ENCODE measurements at regions not wholly inside any gene's neighbourhood (a gene's known extent, or its start where the extent isn't known, plus 50 kb on each side); places are given as distances from the start of the nearest gene placed in this dataset.

GRCh38 chr2:43057026-43057741 lies 169.2 kb downstream of the ZFP36L2 start:
- peaks cover 0 to 49% (median 28%) of the 10 kb centered on the region in 9 donors for H3K4me1 ChIP-seq
- H3K27me3 ChIP-seq, result no peaks in the 10 kb centered on the region
- H3K36me3 ChIP-seq, result no peaks in the 10 kb centered on the region
- DNase-seq (peak in 1 of 2 donors; percentile 70), ATAC-seq (peak in 6 of 8 donors; percentile 27 to 74 (median 61))
- TF ChIP-seq CTCF (IDR thresholded peaks at IDR 0.05), result no peak
- no peak overlapping the region for H3K27ac ChIP-seq
- H3K4me3 ChIP-seq, result no peak overlapping the region
- H3K9me3 ChIP-seq, result peaks cover 0 to 18% (median 0%) of the 10 kb centered on the region in 11 donors
- 74 to 76% methylated on average over 16 of the region's 16 CpGs for WGBS, 2 donors
- intact Hi-C loops (cut with DNase I), result loop anchor here in 1 of 10 donors (5.0 kb wide), 1 partner anchor 45 kb away; no protein-coding TSS in a partner anchor

GRCh38 chr2:43055985-43056384 lies 170.4 kb downstream of the ZFP36L2 start:
- DNase-seq, result no peak
- no peaks in the 10 kb centered on the region for H3K27me3 ChIP-seq
- H3K4me3 ChIP-seq, result no peak overlapping the region
- TF ChIP-seq CTCF (IDR thresholded peaks at IDR 0.05), result no peak
- H3K36me3 ChIP-seq, result no peaks in the 10 kb centered on the region
- peaks cover 0 to 7% (median 0%) of the 10 kb centered on the region in 11 donors for H3K9me3 ChIP-seq
- ATAC-seq, result no peak
- 67 to 81% methylated on average over 3 of the region's 3 CpGs for WGBS, 2 donors
- H3K27ac ChIP-seq, result no peak overlapping the region
- intact Hi-C loops (cut with DNase I), result loop anchor here in 1 of 10 donors (5.0 kb wide), 1 partner anchor 46 kb away; no protein-coding TSS in a partner anchor
- peaks cover 3 to 54% (median 32%) of the 10 kb centered on the region in 9 donors for H3K4me1 ChIP-seq

GRCh38 chr2:43055086-43055912 lies 171.1 kb downstream of the ZFP36L2 start:
- Histone ChIP-seq H3K27me3 (no peaks in the 10 kb centered on the region), H3K9me3 (peaks cover 0 to 7% (median 0%) of the 10 kb centered on the region in 11 donors), H3K4me1 (peaks cover 4 to 58% (median 39%) of the 10 kb centered on the region in 9 donors), H3K36me3 (no peaks in the 10 kb centered on the region), H3K4me3 (no peak overlapping the region), H3K27ac (no peak overlapping the region)
- no peak for TF ChIP-seq CTCF (IDR thresholded peaks at IDR 0.05)
- no peak for ATAC-seq
- intact Hi-C loops (cut with DNase I), result loop anchor here in 1 of 10 donors (5.0 kb wide), 1 partner anchor 47 kb away; no protein-coding TSS in a partner anchor
- no peak for DNase-seq
- 90 to 92% methylated on average over 16 of the region's 16 CpGs for WGBS, 2 donors

- Histone ChIP-seq H3K4me1 (peaks cover 4 to 53% (median 34%) of the 10 kb centered on the region in 9 donors), H3K36me3 (no peaks in the 10 kb centered on the region), H3K4me3 (no peak overlapping the region), H3K9me3 (peaks cover 0 to 7% (median 0%) of the 10 kb centered on the region in 11 donors), H3K27me3 (no peaks in the 10 kb centered on the region), H3K27ac (no peak overlapping the region)
- peak in 1 of 2 donors; percentile 44 for DNase-seq
- intact Hi-C loops (cut with DNase I), result no loop called here
- 41 to 46% methylated on average over 7 of the region's 7 CpGs for WGBS, 2 donors
- peak in 7 of 8 donors; percentile 20 to 81 (median 33) for ATAC-seq
- no peak for TF ChIP-seq CTCF (IDR thresholded peaks at IDR 0.05)
Measured at GRCh38 chr2:43054367-43054766, 172.0 kb downstream of the ZFP36L2 start.

All from heart right ventricle (tissue), 16 donors.